ELR (cell line): ENCODE measurements at regions not wholly inside any gene's neighbourhood (a gene's known extent, or its start where the extent isn't known, plus 50 kb on each side); places are given as distances from the start of the nearest gene placed in this dataset.
A peak's percentile ranks its signal among the peaks of the same experiment; 100 is the strongest.
"Not testable (repeated sequence)": the region's sequence is repeated elsewhere in the genome, so short reads cannot be mapped to it uniquely, and the experiment has no call there.

ENCODE experiments used
- DNase-seq: peaks from one replicate; pipeline ENCODE4 v3.0.0-alpha.2; 2015; ENCODE audit warnings: low read depth

DNA sequence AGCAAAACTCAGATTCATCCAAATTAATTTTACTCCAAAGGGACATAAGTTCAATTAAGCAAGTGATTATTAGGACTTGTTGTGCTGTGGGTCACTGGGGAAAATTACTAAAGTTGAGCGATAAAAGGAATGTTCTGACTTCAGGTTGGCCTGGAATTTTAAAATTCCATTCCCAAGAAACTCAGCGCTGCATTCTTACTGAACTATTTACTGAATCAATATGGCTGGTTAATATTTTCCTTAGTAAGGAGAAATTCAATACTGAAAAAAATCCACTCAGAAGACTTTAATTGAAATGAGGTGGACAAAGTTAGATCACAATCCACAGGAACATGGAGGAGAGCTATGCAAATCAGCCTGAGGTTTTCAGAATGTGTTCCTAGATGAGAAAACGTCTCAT lies 578.9 kb upstream of the NR5A2 start:
- DNase-seq: no peak

DNA sequence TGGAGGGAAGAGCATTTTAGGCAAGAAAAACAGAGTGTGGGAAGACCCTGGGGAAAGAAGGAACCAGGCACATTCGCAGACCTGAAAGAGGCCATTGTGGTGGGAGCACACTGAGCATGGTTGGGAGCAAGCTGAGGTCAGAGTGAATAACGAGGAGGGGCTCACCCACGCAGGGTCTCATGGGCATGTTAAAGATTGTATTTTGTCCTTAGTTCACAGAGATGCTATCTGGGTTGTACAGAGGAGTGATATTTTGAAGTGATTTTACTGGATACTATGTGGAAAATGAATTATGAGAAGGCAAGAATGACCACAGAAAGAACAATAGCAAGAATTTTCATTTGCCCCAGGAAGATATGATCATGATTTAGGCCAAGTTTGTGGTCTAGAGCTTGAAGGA lies 578.3 kb upstream of the NR5A2 start:
- no peak for DNase-seq

DNA sequence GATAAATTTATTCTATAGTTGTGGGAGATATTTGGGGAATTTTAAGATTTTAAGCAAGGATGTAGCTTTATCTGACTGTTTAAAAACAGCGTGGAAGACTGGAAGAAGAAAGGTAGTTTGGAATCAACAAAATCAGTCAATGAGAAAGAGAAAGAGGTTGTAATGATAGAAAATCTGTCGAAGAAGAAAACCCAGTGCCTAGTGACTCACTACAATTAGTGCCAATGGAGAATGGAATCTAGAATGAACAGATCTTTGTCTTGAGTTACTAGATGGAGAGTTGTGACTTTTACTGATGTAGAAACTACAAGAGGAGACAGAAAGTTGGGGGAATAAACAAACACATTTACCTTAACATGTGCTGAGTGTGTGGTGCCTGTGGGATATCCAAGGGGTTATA lies 577.8 kb upstream of the NR5A2 start:
- DNase-seq: no peak

DNA sequence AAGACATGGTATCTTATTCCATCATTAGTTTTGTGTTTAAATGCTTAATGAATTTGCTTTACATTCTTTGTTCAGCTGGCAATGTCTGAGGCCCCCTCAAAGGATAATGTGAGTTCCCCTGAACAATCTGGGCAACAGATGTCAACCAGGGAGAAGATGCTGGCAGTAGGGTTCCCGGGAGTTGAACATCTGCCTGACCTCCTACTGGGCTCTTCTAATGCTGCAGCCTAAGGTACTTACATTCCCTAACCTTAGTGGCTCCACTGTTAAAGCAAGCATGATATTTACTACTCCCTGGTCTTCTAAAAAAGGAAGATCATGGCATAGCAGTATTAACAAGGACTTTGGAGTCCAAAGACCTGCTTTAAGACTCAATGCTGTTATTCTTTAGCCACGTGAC lies 574.9 kb upstream of the NR5A2 start:
- DNase-seq: no peak

DNA sequence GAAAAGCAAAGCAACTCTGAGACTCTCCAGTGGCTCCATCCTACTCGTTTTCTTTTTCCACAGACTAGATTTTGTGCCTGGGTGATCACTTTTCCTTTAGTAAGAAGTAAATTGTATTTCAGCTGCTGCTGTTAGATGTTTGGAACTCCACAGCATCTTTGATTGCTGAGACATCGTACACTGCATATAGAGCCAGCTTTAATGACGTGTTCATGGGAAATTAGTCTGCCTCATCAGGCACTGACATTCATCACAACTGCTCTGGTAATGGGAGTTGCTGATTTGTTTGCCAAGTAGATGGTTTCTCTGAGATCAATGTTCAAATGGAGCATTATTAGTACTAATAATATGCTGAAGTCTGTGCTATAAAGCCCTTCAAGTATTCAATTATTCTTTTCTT lies 573.8 kb upstream of the NR5A2 start:
- peak; percentile 7 for DNase-seq

DNA sequence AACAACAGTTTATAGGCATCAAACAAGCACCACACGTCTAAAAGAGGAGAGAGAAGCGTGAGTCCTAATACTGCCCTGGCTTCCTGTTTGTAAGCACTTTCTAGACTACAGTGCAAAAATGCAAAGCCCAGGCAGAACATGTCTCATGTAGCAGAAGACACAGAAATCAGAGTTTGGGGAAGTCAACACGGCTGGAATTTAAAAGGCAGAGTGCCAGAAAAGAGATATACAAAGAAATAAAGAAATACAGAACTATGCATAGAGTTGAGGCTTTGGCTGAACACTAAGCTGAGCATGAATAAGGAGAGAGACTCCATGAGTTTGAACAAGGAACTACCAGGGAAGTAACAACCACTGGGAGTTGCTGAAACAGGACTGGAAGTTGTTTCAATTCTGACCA lies 566.6 kb upstream of the NR5A2 start:
- peak; percentile 18 for DNase-seq

DNA sequence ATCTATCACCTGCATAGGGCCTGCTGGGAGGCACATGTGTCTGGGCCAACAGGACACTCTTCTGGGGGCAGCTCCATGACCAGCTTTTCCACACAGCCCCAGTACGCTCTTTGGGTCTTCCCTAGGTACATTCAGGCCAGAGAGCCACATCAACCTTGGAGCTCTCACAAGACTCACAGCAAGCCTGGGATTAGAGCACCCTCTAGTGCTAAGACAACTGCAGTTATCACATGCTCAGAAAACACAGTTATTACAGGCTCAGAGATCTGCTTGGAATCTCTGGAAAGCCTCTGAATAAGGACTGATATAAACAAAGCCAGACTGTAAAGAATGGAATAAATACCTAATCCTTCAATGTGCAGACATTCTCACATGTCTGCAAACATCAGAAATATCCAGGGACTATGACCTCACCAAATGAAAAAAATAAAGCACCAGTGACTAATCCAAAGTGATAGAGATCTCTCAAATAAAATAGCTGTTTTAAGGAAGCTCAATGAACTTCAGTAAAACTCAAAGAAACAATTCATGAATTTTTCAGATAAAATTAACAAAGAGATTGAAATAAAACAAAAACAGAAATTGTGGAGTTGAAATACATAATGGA lies 563.9 kb upstream of the NR5A2 start:
- peak; percentile 75 for DNase-seq

DNA sequence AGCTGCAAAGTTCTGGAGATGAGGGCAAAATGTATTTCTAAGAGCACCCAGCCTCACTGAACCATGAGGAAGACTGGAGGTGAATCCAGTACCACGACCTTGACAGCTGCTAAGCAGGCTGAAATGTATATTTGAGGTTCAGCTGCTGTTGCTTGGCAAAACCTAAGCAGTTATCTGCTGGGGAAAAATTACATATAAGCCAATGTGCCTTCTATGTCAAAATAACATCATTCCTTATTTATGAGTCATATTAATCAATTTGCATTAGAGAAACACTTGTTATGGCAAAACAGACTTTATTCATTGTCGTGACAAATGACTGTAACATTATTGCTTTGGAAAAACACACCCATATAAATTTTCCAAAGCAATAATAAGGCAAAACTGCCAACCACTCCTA lies 560.5 kb upstream of the NR5A2 start:
- peak; percentile 9 for DNase-seq

DNA sequence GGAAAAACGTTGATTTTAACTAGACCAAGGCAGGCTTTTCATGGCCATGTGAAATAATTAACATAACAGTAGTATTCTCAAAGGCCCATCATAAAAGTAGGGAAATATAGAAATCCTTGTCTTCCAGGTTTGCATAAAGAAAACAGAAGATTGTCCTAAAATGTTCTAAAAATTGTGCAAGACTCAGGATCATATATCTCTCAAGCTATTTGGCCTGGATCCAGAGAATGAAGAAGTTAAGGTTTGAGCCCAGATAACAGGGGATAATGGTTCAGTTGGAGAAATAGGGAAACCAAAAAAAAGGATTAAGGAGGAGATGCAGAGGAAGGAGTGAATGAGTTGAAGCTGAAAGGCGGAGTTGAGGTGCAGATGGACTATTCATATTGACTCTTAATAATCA lies 555.5 kb upstream of the NR5A2 start:
- DNase-seq: no peak

DNA sequence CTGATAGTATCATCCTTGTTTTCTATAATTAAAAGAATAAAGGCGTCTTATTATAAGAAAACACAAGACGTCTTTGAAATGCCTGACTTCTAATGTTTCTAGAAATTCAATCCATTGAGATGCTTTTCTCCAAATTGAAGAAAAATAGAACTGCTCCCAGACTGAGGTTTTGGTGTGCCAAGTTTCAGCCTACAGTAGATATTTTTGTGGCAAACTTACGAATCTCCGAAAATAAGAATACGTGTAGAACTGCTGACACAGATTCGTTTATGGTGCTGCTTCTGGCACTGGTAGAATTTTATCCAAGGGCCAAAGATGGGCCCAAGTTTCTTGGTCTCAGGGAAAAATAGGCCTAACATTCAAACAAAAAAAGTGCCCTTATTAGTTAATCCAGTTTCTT lies 554.5 kb upstream of the NR5A2 start:
- DNase-seq: no peak

DNA sequence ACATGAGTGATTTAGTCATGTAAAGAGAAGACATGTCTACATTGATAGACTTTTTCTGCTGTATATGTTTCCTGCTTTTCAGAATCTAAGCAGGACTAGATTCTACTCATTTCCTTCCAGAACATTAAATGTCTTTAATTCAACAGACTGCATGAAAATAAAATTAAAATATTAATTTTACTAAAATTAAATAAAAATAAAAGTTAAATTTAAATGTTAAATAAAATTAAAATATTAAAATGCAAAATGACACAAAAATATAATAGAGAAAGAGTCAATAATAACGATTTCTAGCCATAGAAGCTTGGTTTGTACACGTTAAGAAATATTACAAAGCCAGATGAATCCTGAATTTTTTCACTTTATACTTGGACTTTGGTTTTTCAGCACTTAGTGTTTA lies 552.8 kb upstream of the NR5A2 start:
- no peak for DNase-seq

DNA sequence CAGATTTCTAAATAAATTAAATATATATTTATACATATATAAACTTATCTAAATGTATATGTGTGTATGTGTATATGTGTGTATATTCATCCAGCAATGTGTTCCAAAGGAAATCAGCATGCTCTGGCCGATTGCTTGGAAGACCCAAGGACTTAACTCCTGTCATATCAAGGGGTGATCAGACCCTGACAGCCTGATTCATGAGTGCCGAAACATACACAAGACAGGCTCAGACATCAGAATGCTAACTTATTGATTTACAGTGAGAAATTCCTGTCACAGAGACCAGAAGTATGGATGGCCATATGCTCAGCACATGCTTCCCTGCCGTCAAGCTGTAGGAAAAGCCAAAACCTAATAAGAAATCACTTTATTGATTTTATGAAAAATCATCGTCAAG lies 545.1 kb upstream of the NR5A2 start:
- no peak for DNase-seq

DNA sequence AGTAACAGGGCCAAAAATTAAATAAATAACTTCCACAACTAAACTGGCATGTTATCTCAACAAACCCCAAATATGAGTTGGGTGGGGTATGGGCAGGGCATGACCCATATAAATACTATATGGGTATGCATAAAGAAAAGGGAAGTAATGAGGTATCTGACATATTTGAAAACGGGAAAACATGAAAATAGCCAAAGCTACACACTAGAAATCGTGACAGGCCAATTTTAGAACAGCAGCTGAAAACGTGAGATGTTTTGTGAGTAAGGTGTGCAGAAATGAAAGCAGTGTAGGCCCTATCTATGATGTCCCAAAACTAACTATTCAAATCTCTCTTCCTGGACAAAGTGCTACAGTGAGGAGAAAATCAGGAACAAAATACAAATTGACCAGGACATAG lies 537.9 kb upstream of the NR5A2 start:
- DNase-seq: no peak

DNA sequence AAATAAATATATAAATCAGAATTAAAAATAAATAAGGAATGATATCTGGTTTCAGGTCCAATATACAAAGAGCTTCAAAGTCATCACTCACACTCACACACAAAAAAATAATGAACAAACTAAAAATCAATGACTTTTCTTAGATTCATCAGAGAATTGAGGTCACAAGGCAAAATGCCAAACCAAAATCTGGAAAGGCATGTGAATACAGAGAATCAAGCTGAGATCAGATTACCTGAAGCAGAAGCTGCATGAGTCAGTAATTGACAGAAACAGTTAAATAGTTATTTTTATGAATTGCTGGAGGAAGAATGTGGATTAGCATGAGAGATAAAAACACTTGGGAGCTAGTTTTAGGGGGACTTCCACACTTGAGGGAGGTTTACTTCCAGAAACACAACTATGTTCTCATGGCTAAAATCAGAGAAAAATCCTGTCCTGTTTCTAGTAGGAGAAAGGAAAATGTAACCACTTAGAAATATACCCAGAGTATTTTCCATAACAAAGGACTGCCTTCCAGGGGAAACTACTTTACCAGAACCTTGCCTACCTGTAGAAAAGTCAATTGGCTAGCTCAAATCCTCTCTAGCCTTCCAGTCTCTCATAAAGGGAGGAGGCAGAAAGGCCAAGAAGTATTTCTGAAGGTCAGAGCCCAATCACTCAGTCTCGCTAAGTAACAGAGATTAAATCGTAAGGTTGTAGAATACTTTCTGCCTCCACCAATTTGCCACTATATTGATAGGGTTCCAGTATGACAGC lies 536.6 kb upstream of the NR5A2 start:
- DNase-seq: peak; percentile 83

DNA sequence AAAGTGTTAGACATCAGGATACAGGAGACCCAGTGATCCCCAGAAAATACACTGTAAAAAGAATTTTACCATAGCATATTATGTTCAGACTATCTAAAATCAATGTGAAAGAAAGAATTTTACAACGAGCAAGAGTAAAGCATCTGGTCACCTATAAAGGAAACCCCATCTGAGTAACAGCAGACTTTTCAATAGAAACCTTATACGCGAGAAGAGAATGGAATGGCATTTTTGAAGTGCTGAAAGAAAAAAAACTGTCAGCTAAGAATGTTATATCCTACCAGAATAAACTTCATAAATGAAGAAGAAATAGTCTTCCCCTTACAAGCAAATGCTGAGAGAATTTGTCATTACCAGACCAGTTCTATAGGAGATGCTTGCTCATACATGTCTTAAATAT lies 532.1 kb upstream of the NR5A2 start:
- DNase-seq: no peak

DNA sequence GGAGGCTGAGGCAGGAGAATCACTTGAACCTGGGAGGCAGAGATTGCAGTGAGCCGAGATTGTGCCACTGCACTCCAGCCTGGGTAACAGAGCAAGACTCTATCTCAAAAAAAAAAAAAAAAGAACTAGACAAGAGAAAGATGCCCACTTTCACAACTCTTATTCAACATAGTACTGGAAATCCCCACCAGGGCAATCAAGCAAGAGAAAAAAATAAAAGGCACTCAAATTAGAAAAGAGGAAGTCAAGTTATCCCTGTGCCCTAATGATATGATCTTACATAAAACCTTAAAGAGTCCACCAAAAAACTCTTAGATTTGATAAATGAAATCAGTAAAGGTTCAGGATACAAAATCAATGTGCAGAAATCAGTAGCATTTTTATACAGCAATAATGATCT lies 528.7 kb upstream of the NR5A2 start:
- not testable (repeated sequence) for DNase-seq

DNA sequence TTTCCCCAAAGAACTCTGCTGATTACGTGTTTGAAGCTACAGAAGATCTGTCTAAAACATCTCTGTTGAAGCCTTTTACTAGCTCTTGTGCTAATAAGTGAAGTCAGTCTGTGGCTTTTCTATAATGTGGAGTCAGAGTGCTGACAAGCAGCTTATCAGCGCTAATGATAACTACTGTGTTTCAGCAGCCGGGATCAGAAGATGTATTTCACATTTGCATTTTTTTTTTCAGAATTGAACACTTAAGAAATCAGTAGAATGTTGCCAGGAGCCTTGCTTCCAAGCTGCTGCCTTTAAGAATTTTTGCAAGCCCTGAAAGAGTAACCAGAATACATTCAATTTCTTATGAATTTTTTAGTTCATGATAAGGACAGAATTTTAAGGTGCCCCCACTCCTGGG lies 519.4 kb upstream of the NR5A2 start:
- DNase-seq: no peak

DNA sequence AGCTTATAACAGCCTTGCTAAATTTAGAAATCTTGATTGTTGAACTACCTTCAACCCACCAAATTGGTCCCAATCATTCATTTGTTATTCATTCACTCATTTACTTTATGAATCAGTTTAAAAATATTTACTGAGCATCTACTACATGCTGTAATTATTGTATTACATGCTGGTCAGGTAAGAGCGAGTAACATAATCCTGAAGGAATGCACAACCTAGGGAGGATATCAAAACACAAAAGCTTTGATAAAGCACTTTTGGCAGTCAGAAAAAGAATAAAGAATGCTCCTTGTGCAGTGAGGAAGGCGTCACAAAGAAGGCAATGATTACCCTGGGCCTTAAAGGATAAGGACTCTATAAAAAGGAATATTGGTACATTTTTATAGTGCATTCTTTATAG lies 518.9 kb upstream of the NR5A2 start:
- DNase-seq: no peak

DNA sequence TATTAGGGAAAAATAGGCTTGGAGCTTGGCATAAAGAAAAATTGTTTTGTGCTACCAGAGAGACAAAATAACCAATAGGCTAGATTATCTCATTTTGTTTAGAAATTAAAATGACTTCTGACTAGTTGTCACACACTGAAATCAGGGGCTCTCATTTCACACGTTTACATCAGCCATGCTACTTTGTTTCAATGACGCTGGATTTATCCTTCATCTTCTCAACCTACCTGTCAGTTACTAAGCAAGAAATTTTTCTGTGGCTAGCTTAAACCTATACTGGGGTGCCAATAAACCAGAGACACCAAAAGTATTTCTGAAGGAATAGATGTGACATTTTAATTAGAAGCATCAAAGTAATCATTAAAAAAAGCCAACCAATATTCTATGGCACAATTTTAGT lies 518.1 kb upstream of the NR5A2 start:
- no peak for DNase-seq

DNA sequence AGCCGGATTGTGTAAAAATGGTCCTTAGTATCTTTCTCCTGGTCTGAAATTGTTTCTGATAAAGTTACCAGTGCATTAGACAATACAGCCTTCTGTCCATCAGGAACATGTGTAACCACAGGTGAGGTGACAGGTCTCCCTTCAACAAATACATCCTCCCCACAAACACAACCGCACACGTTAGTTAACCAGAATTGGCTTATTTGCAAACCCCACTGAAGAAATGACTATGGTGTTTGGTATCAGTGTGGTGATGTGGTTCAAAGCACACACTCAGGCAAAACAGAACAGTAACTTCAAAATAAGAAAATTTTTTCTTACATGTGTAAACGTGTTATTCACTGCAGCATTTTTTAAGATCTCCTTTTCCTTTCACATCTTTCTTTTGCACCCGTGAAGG lies 517.2 kb upstream of the NR5A2 start:
- DNase-seq: no peak

DNA sequence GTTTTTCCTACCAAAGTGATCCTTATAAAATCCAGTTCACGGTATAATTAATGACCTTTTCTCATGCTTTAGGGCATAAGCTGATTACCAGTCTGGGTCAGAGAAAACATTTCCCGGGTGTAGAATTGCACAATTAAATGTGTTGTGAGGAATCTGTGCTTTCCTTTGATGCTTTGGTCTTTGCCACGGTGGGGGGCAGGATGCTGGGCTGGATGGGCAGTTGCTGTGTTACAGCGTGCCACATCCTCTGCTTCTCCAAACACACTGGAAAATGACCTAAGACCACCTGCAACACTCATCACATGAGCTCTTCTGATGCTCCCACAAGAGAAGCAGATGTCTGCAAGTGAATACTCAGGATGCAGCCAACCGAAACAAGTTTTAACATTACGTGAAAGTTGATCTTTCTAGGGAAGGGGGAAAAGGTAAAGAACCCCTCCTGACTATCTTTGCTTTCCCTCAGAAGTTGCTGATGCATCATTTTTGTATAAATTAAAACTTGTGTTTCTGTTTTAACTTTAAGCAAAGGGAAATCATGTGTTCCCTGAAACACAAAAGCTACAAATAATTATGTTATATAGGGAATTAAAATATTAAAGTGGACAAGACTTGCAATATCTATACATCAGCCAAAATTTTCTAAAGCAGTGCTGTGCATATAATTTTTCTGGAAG lies 515.3 kb upstream of the NR5A2 start:
- DNase-seq: no peak

DNA sequence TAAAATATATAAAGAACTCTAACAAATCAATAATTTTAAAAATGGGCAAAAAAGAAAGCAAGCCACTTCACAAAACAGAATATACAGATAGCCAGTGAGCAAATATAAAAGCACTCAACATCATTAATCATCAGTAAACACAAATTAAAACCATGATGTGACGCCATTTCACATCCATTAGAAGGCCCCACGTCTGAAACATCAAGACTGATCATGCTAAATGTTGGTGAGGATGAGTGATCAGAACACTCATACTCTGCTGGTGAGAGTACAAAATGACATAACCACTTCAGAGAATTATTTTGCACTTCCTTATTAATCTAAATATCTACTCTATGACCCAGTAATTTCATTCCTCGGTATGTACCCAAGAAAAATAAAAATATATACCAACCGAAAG lies 512.2 kb upstream of the NR5A2 start:
- no peak for DNase-seq

DNA sequence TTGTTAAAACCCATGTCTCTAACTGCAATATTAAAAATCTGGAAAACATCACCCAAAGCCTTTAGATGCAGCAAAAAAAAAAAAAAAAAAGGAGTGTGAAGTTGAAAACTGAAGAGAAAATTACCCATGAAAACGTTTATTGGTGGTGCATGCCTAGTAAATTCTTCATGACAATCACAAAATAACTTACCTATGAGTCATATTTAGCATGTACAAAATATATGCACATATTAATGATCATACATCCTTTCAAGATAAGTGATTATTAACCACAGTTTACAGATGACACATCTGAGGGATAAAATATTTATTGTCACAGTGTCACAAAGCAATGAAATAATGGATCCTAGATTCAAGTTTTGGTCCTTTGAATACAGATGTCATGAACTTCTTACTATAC lies 505.2 kb upstream of the NR5A2 start:
- DNase-seq: peak; percentile 57

DNA sequence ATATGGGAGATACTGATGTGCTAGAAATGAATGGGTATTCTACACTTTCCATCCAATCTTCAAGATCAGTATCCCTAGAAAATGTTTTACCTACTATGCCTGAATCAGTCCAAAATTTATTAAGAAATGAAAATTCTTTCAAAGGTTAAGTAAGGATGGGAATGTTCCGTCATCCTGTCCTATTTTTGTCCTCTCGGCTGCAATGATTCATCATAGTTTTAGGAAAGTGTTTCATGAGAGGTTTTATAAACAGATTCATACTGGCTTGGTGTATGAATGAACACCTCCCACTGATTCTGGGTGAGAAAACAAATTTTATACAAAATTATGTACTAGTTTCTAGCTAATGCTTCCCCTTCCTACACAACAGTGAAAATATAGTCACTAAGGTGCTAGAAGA lies 504.6 kb upstream of the NR5A2 start:
- peak; percentile 41 for DNase-seq
